Gastrocnemius medialis (tissue), 4 donors: ENCODE measurements at regions not wholly inside any gene's neighbourhood (a gene's known extent, or its start where the extent isn't known, plus 50 kb on each side); places are given as distances from the start of the nearest gene placed in this dataset.

Experiments
- CTCF ChIP-seq, 5 experiments: fragments of 450-650 bp in 3 of 5; fragments of 200-600 bp in 2 of 5; sonication (generic) in 2 of 5; IDR thresholded peaks in 4 of 5; conservative IDR thresholded peaks in 1 of 5; 1 replicate in 4 of 5; 2 replicates in 1 of 5; pipeline ENCODE4 v1.5.1; 2016 to 2019; ENCODE audit warnings: antibody characterized with exemption in 5 of 5, mild to moderate bottlenecking in 3 of 5, moderate library complexity in 3 of 5
- POLR2A ChIP-seq, 2 donors: fragments of 450-650 bp; IDR thresholded peaks; one replicate each; pipeline ENCODE4 v1.6.1; 2017; ENCODE audit warnings: antibody characterized with exemption in 2 of 2, mild to moderate bottlenecking in 2 of 2, moderate library complexity in 2 of 2

- TF ChIP-seq CTCF (IDR thresholded peaks at IDR 0.05 in 4 of 5, conservative IDR thresholded peaks at IDR 0.05 in 1 of 5) (no peak), POLR2A (IDR thresholded peaks at IDR 0.05) (no peak)
These were observed 82.2 kb upstream of the RMST start for GRCh38 chr12:97380440-97380839.
